Upper lobe of right lung (tissue), 1 donor: ENCODE measurements at regions not wholly inside any gene's neighbourhood (a gene's known extent, or its start where the extent isn't known, plus 50 kb on each side); places are given as distances from the start of the nearest gene placed in this dataset.

ENCODE experiments used
- ATAC-seq: fragments of 200-7000 bp; cut with Tn5 transposase; one replicate; pipeline ENCODE4 v1.9.1; 2020; ENCODE audit warnings: mild to moderate bottlenecking, moderate library complexity
- DNase-seq: peaks from one replicate; pipeline ENCODE4 v3.0.0-alpha.2; 2020
- H3K27ac ChIP-seq: fragments of 200-600 bp; one replicate; pipeline ENCODE4 v1.8.0; 2022
- H3K27me3 ChIP-seq: fragments of 200-600 bp; one replicate; pipeline ENCODE4 v1.8.0; 2022; ENCODE audit warnings: mild to moderate bottlenecking
- H3K36me3 ChIP-seq: fragments of 200-600 bp; one replicate; pipeline ENCODE4 v1.8.0; 2022
- H3K4me1 ChIP-seq: fragments of 200-600 bp; one replicate; pipeline ENCODE4 v1.8.0; 2022
- H3K4me3 ChIP-seq: fragments of 200-600 bp; one replicate; pipeline ENCODE4 v1.8.0; 2022; ENCODE audit warnings: mild to moderate bottlenecking
- H3K9me3 ChIP-seq: fragments of 200-600 bp; one replicate; pipeline ENCODE4 v1.8.0; 2022
- CTCF ChIP-seq: fragments of 200-600 bp; IDR thresholded peaks from one replicate; pipeline ENCODE4 v1.8.0; 2022; ENCODE audit warnings: antibody characterized with exemption
- intact Hi-C: fragments of 100-400 bp; cut with DNase I; formaldehyde crosslinking; loops from one replicate; pipeline ENCODE4 v1.11.0; 2022
- donor health status: DM: no; HTN: yes; CAD: no; lungs with severe emphysema.

- Histone ChIP-seq H3K4me1 (peaks cover 30% of the 10 kb centered on the region), H3K27me3 (no peaks in the 10 kb centered on the region), H3K4me3 (no peak overlapping the region), H3K9me3 (no peaks in the 10 kb centered on the region), H3K36me3 (no peaks in the 10 kb centered on the region), H3K27ac (peak overlapping the region; percentile 26)
- intact Hi-C loops: no loop called here
- ATAC-seq: no peak
- no peak for TF ChIP-seq CTCF
- DNase-seq: no peak
These were observed 53.6 kb upstream of the CAB39 start for GRCh38 chr2:230658877-230659652.

- Histone ChIP-seq H3K9me3 (no peaks in the 10 kb centered on the region), H3K4me1 (peaks cover 34% of the 10 kb centered on the region), H3K27ac (peak overlapping the region; percentile 65), H3K36me3 (no peaks in the 10 kb centered on the region), H3K27me3 (no peaks in the 10 kb centered on the region), H3K4me3 (no peak overlapping the region)
- ATAC-seq: peak; percentile 85
- intact Hi-C loops: no loop called here
- TF ChIP-seq CTCF: no peak
- DNase-seq: peak; percentile 80
These were observed 52.2 kb upstream of the CAB39 start for GRCh38 chr2:230660294-230661060.

- no peak overlapping the region for H3K27ac ChIP-seq
- H3K4me3 ChIP-seq: no peak overlapping the region
- no peaks in the 10 kb centered on the region for H3K27me3 ChIP-seq
- no peaks in the 10 kb centered on the region for H3K36me3 ChIP-seq
- peaks cover 35% of the 10 kb centered on the region for H3K4me1 ChIP-seq
- TF ChIP-seq CTCF: no peak
- H3K9me3 ChIP-seq: no peaks in the 10 kb centered on the region
- no peak for DNase-seq
- no peak for ATAC-seq
- intact Hi-C loops: no loop called here
These were observed 51.3 kb upstream of the CAB39 start for GRCh38 chr2:230661072-230661957.
